MM.1S (cell line): ENCODE measurements at regions not wholly inside any gene's neighbourhood (a gene's known extent, or its start where the extent isn't known, plus 50 kb on each side); places are given as distances from the start of the nearest gene placed in this dataset.

Experiments
- EZH2 ChIP-seq: fragments of 300-600 bp; sonication (generic); optimal IDR thresholded peaks from 2 replicates; pipeline ENCODE3; 2017; ENCODE audit warnings: low read depth, mild to moderate bottlenecking, antibody characterized with exemption, low read length, mixed read lengths
- TF ChIP-seq, protein P1 (sequence below): fragments of 300-600 bp; sonication (generic); IDR thresholded peaks from 2 replicates; pipeline ENCODE4 v1.5.1; 2016; ENCODE audit warnings: antibody characterized with exemption, low read length, mixed read lengths

DNA sequence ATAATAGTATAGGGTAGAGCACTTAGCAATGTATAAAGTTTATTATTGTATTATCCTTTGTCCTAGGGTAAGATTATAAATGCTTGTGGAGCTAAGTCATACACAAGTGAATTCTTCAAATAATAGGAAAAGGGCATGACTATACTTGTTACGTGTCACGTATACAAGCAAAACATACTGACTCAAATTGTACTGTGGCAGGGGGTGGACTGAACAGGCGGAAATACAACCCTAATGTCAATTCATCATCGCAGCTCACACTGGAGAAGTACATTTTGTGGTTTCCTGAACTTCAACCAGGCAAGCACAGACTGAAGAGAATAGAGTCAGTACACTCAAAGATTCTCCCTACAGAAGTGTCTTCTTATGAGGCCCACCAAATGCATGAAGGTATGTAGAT is 201.0 kb downstream of the MBD2 start:
- TF ChIP-seq, protein P1, sequence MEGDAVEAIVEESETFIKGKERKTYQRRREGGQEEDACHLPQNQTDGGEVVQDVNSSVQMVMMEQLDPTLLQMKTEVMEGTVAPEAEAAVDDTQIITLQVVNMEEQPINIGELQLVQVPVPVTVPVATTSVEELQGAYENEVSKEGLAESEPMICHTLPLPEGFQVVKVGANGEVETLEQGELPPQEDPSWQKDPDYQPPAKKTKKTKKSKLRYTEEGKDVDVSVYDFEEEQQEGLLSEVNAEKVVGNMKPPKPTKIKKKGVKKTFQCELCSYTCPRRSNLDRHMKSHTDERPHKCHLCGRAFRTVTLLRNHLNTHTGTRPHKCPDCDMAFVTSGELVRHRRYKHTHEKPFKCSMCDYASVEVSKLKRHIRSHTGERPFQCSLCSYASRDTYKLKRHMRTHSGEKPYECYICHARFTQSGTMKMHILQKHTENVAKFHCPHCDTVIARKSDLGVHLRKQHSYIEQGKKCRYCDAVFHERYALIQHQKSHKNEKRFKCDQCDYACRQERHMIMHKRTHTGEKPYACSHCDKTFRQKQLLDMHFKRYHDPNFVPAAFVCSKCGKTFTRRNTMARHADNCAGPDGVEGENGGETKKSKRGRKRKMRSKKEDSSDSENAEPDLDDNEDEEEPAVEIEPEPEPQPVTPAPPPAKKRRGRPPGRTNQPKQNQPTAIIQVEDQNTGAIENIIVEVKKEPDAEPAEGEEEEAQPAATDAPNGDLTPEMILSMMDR, result no peak
- no peak for TF ChIP-seq EZH2
